Spleen (tissue), 7 donors: ENCODE measurements at regions not wholly inside any gene's neighbourhood (a gene's known extent, or its start where the extent isn't known, plus 50 kb on each side); places are given as distances from the start of the nearest gene placed in this dataset.

Experiments
- CTCF ChIP-seq, 11 experiments: fragments of 200-600 bp in 7 of 11; fragments of 450-650 bp in 4 of 11; sonication (generic) in 4 of 11; IDR thresholded peaks in 8 of 11; conservative IDR thresholded peaks in 3 of 11; 1 replicate in 7 of 11; 2 replicates in 4 of 11; pipeline versions ENCODE4 v1.4.0 to v1.8.0; 2016 to 2021; ENCODE audit warnings: antibody characterized with exemption in 11 of 11, inconsistent platforms in 4 of 11, mild to moderate bottlenecking in 1 of 11
- POLR2A ChIP-seq, 3 donors: fragments of 450-650 bp; IDR thresholded peaks; one replicate each; pipeline ENCODE4 v1.5.1; 2017; ENCODE audit warnings: antibody characterized with exemption in 3 of 3, mild to moderate bottlenecking in 1 of 3
- POLR2AphosphoS5 ChIP-seq, 3 donors: sonication (generic); formaldehyde crosslinking; IDR thresholded peaks; one replicate each; pipeline ENCODE4 v1.5.1; 2017; ENCODE audit warnings: antibody characterized with exemption in 3 of 3
- donor health status: DM: no; HTN: no; CAD: no; lungs with moderate emphysema.
- donor health status: DM: no; HTN: no; CAD: no.
- donor health status: DM: no; HTN: no; CAD: no.

GRCh38 chr2:78077633-78078032 is 555.5 kb upstream of the LRRTM4 start:
- TF ChIP-seq CTCF (IDR thresholded peaks at IDR 0.05 in 8 of 11, conservative IDR thresholded peaks at IDR 0.05 in 3 of 11), result no peak
- no peak for TF ChIP-seq POLR2A (IDR thresholded peaks at IDR 0.05)
- TF ChIP-seq POLR2AphosphoS5 (IDR thresholded peaks at IDR 0.05), result no peak
